ENCODE measurements at regions not wholly inside any gene's neighbourhood (a gene's known extent, or its start where the extent isn't known, plus 50 kb on each side); places are given as distances from the start of the nearest gene placed in this dataset.

DNA sequence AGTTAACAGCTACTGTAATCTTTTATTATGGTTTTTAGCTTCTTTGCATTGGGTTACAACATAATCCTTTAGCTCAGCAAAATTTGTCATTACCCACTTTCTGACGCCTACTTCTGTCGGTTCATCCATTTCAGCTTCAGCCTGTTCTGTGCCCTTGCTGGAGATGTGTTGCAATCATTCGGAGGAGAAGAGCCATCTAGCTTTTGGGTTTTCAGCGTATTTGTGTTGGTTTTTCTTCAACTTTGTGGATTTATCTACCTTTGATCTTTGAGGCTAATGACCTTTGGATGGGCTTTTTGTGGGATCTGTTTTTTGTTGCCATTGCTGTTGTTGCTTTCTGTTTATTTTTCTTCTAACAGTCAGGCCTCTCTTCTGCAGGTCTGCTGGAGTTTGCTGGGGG is 69.2 kb upstream of the ATXN7L3B start (continued):
- TF ChIP-seq, protein P1, sequence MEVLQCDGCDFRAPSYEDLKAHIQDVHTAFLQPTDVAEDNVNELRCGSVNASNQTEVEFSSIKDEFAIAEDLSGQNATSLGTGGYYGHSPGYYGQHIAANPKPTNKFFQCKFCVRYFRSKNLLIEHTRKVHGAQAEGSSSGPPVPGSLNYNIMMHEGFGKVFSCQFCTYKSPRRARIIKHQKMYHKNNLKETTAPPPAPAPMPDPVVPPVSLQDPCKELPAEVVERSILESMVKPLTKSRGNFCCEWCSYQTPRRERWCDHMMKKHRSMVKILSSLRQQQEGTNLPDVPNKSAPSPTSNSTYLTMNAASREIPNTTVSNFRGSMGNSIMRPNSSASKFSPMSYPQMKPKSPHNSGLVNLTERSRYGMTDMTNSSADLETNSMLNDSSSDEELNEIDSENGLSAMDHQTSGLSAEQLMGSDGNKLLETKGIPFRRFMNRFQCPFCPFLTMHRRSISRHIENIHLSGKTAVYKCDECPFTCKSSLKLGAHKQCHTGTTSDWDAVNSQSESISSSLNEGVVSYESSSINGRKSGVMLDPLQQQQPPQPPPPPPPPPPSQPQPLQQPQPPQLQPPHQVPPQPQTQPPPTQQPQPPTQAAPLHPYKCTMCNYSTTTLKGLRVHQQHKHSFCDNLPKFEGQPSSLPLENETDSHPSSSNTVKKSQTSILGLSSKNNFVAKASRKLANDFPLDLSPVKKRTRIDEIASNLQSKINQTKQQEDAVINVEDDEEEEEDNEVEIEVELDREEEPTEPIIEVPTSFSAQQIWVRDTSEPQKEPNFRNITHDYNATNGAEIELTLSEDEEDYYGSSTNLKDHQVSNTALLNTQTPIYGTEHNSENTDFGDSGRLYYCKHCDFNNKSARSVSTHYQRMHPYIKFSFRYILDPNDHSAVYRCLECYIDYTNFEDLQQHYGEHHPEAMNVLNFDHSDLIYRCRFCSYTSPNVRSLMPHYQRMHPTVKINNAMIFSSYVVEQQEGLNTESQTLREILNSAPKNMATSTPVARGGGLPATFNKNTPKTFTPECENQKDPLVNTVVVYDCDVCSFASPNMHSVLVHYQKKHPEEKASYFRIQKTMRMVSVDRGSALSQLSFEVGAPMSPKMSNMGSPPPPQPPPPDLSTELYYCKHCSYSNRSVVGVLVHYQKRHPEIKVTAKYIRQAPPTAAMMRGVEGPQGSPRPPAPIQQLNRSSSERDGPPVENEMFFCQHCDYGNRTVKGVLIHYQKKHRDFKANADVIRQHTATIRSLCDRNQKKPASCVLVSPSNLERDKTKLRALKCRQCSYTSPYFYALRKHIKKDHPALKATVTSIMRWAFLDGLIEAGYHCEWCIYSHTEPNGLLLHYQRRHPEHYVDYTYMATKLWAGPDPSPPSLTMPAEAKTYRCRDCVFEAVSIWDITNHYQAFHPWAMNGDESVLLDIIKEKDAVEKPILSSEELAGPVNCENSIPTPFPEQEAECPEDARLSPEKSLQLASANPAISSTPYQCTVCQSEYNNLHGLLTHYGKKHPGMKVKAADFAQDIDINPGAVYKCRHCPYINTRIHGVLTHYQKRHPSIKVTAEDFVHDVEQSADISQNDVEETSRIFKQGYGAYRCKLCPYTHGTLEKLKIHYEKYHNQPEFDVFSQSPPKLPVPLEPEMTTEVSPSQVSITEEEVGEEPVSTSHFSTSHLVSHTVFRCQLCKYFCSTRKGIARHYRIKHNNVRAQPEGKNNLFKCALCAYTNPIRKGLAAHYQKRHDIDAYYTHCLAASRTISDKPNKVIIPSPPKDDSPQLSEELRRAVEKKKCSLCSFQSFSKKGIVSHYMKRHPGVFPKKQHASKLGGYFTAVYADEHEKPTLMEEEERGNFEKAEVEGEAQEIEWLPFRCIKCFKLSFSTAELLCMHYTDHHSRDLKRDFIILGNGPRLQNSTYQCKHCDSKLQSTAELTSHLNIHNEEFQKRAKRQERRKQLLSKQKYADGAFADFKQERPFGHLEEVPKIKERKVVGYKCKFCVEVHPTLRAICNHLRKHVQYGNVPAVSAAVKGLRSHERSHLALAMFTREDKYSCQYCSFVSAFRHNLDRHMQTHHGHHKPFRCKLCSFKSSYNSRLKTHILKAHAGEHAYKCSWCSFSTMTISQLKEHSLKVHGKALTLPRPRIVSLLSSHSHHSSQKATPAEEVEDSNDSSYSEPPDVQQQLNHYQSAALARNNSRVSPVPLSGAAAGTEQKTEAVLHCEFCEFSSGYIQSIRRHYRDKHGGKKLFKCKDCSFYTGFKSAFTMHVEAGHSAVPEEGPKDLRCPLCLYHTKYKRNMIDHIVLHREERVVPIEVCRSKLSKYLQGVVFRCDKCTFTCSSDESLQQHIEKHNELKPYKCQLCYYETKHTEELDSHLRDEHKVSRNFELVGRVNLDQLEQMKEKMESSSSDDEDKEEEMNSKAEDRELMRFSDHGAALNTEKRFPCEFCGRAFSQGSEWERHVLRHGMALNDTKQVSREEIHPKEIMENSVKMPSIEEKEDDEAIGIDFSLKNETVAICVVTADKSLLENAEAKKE (CRISPR knock-in tag; IDR thresholded peaks at IDR 0.05) = no peak
- TF ChIP-seq POLR2AphosphoS5 (IDR thresholded peaks at IDR 0.05; ENCODE audit: low read depth) = no peak
- TF ChIP-seq, protein P2, sequence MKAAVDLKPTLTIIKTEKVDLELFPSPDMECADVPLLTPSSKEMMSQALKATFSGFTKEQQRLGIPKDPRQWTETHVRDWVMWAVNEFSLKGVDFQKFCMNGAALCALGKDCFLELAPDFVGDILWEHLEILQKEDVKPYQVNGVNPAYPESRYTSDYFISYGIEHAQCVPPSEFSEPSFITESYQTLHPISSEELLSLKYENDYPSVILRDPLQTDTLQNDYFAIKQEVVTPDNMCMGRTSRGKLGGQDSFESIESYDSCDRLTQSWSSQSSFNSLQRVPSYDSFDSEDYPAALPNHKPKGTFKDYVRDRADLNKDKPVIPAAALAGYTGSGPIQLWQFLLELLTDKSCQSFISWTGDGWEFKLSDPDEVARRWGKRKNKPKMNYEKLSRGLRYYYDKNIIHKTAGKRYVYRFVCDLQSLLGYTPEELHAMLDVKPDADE (IDR thresholded peaks at IDR 0.05) = no peak
- no peak for TF ChIP-seq CREB1 (CRISPR knock-in tag; IDR thresholded peaks at IDR 0.05; ENCODE audit: low read depth)
- no peak for TF ChIP-seq NANOG (IDR thresholded peaks at IDR 0.05; ENCODE audit: borderline replicate concordance)

DNA sequence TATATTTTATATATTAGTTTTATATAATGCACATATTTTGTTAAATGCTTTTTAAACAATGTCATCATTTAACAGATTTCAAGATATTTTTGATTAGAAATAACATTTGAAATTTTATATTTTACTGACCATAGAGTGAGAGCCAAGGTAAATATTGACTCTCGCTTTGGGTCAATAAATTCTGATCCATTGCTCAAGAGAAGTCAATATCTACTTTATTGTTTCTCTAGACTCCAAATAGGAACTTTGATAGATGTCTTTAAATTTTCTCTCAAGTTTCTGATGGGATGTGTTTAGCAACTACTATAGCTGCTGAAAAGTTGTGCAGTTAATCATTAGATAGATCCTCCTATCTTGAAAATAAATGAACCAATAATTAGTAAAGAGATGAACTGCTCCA is 61.4 kb upstream of the ATXN7L3B start:
- Histone ChIP-seq H3F3A (replicated peaks; ENCODE audit: low read depth) (no peaks in the 10 kb centered on the region), H3K27ac (ENCODE audit: low read depth) (no peak overlapping the region), H3K4me3 (no peak overlapping the region), H3K9me2 (ENCODE audit: insufficient read depth) (no peaks in the 10 kb centered on the region), H3K4me1 (ENCODE audit: insufficient read depth) (no peaks in the 10 kb centered on the region), H3K79me2 (replicated peaks; ENCODE audit: insufficient read depth) (no peaks in the 10 kb centered on the region), H3K36me3 (ENCODE audit: insufficient read depth) (no peaks in the 10 kb centered on the region), H4K20me1 (replicated peaks; ENCODE audit: insufficient read depth) (no peaks in the 10 kb centered on the region), H2AFZ (no peak overlapping the region), H3K4me2 (no peak overlapping the region), H3K27me3 (ENCODE audit: insufficient read depth) (no peaks in the 10 kb centered on the region)
- Mint-ChIP-seq H3K36me3 (ENCODE audit: low read depth) (no peaks in the 10 kb centered on the region), H3K27me3 (ENCODE audit: insufficient read depth, low read depth, poor library complexity) (no peaks in the 10 kb centered on the region), H3K9me3 (no peaks in the 10 kb centered on the region), H3K4me1 (no peaks in the 10 kb centered on the region), H3K4me3 (no peak overlapping the region), H3K27ac (no peak overlapping the region)
- DNase-seq (ENCODE audit: low spot score) = no peak
- no peak for ATAC-seq
- no peak for TF ChIP-seq POLR2AphosphoS5 (IDR thresholded peaks at IDR 0.05; ENCODE audit: low read depth)
- TF ChIP-seq, protein P1 (CRISPR knock-in tag; IDR thresholded peaks at IDR 0.05) = no peak
- TF ChIP-seq EZH2phosphoT487 (IDR thresholded peaks at IDR 0.05; ENCODE audit: unreplicated experiment) = no peak
- no peak for TF ChIP-seq CREB1 (CRISPR knock-in tag; IDR thresholded peaks at IDR 0.05; ENCODE audit: low read depth)
- no peak for TF ChIP-seq NANOG (IDR thresholded peaks at IDR 0.05; ENCODE audit: borderline replicate concordance)
- TF ChIP-seq JUNB (IDR thresholded peaks at IDR 0.05; ENCODE audit: unreplicated experiment) = no peak
- TF ChIP-seq ZNF331 (CRISPR knock-in tag; IDR thresholded peaks at IDR 0.05; ENCODE audit: low read depth) = no peak

Data from GM23338 (cell line).